ENCODE measurements at regions not wholly inside any gene's neighbourhood (a gene's known extent, or its start where the extent isn't known, plus 50 kb on each side); places are given as distances from the start of the nearest gene placed in this dataset.
A peak's percentile ranks its signal among the peaks of the same experiment; 100 is the strongest.

DNA sequence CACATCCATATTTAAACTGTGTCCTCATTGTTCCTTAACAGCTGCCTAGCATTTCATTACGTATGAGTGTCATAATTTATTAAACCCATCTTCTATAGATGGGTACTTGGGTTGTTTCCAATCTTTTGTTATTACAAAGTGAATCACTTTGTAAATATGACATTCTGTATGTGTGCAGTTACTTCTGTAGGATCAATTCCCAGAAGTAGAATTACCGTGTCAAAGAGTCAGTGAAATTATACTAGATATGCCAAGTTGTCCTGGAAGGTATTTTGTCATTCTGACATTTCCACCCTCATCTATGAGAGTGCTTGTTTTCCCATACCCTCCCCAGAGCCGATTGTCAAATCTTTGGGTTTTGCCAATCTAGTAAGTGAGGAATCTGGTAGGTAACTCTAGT, 194.5 kb upstream of the APCDD1 start:
- no peak overlapping the region for H3K4me3 ChIP-seq (ENCODE audit: low read depth, low read length)
- DNase-seq (ENCODE audit: low read depth): no peak
- TF ChIP-seq, protein P1, sequence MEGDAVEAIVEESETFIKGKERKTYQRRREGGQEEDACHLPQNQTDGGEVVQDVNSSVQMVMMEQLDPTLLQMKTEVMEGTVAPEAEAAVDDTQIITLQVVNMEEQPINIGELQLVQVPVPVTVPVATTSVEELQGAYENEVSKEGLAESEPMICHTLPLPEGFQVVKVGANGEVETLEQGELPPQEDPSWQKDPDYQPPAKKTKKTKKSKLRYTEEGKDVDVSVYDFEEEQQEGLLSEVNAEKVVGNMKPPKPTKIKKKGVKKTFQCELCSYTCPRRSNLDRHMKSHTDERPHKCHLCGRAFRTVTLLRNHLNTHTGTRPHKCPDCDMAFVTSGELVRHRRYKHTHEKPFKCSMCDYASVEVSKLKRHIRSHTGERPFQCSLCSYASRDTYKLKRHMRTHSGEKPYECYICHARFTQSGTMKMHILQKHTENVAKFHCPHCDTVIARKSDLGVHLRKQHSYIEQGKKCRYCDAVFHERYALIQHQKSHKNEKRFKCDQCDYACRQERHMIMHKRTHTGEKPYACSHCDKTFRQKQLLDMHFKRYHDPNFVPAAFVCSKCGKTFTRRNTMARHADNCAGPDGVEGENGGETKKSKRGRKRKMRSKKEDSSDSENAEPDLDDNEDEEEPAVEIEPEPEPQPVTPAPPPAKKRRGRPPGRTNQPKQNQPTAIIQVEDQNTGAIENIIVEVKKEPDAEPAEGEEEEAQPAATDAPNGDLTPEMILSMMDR (IDR thresholded peaks at IDR 0.05; ENCODE audit: insufficient read depth, low read depth, low read length): no peak

DNA sequence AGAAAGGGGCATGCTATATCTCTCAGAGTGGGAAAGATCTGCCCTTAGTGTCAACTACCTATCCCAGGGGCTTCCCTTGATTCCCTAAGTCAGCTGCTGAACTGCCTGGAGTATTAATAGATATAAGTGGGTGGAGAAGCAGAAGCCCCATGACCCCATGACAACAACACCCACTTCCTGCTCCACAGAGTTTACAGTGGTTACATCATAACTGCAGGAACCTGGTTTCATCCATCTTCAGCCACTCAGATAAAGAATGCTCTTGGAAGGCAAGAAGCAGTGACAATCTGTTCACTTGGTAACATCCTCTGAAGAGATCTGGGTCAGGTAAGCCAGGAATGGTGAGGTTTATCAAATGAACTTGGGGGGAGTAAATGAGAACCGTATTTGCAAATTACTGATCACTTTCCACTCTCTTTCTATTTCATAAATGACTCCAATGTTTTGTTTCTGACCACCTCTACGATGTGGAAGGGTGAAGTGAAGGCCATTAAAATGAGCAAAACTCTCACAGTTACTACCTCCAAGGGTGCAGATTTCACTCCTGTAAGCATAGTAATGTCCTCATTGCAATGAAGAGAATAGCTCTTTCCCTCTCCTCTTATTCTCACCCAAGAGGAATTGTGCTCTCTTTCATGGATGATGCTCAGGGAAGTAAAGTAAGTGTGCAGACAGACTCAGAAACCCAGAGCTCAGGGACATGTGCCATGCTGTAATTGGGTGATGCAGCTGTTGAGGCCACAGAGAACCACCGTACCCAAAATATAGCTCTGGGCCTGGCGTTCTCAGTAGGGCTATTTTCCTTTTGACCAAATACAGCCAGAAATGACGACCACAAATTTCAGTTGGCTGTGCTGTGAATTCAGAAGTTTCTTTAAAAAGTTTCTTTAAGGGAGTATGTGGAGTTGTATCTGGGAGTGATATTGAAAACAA, 192.8 kb upstream of the APCDD1 start:
- H3K4me3 ChIP-seq (ENCODE audit: low read depth, low read length): no peak overlapping the region
- DNase-seq (ENCODE audit: low read depth): peak; percentile 35
- TF ChIP-seq, protein P1 (IDR thresholded peaks at IDR 0.05; ENCODE audit: insufficient read depth, low read depth, low read length): no peak

DNA sequence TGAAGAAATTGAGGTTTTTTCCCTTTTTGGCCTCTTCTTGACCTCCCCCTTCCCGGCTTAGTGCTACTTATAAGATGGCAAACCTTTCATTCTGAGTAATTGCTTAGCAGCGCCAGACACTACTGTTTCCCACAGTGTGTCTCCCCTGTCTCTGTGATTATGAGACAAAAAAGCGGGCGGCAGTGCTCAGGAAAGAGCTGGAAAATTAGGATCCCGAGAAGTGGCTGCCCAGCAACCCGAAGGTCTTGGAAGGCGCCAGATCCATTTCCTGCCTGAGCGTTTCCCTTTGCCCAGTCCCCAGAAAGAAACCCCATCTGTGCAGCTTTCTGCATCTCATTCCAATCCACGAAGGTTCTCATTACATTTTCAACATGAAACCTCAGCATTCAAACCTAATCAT, 191.9 kb upstream of the APCDD1 start:
- TF ChIP-seq, protein P1 (IDR thresholded peaks at IDR 0.05; ENCODE audit: insufficient read depth, low read depth, low read length): no peak
- H3K4me3 ChIP-seq (ENCODE audit: low read depth, low read length): no peak overlapping the region
- DNase-seq (ENCODE audit: low read depth): no peak

DNA sequence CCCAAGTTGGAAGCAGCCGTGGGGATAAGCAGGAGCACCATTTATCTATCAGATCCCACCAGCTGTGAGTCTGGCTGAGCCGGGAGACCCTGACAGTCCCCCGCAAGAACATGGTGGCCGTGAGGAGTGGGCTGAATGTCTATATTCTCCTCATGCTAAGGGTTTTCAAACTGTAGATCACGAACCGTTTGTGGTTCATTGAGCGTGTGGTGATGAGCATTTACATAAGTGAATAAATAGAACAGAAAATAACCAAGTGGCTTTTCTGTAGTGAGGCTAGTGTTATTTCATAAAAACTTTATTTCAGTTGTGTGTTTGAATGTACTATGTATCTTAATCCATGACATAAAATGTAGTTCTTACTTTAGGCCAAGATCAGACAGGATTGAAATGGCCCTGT, 190.2 kb upstream of the APCDD1 start:
- TF ChIP-seq, protein P1 (IDR thresholded peaks at IDR 0.05; ENCODE audit: insufficient read depth, low read depth, low read length): no peak
- H3K4me3 ChIP-seq (ENCODE audit: low read depth, low read length): no peak overlapping the region
- DNase-seq (ENCODE audit: low read depth): no peak

DNA sequence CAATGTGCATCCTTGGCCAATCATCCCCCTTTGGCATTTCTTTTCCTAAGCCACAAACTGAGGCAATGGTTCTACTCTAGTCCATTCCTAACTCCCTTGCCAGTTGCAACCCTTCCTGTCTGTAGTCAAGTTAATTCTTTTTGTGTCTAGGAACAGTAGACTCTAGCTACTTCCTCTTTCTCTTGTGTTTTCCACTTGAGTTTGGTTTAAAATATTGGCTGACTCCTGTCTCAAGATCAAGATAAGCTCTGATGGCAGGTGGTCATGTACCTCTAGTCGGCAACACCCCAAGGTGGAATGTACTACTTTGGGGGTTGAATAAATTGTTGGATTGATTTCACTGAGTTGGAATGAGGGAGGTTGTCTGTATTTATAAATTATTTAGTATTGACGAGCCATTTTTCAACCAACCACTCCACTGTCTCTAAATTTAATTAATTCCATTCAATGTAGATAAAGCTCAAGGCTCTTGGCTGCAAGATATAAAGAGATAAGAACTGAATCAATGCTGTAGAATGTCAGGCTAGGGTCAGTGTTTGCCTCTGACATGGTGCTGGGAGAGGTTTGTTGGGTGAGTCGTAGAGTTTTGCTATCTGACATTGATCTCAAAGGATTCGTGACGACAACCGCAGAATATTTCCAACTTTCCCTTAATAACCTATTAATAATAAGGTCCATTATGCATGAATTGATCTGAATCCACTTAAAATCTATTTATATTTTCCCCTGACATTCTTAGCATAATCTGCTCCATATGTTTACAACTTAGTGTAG, 188.7 kb upstream of the APCDD1 start:
- H3K4me3 ChIP-seq (ENCODE audit: low read depth, low read length): no peak overlapping the region
- no peak for DNase-seq (ENCODE audit: low read depth)
- TF ChIP-seq, protein P1 (IDR thresholded peaks at IDR 0.05; ENCODE audit: insufficient read depth, low read depth, low read length): no peak

DNA sequence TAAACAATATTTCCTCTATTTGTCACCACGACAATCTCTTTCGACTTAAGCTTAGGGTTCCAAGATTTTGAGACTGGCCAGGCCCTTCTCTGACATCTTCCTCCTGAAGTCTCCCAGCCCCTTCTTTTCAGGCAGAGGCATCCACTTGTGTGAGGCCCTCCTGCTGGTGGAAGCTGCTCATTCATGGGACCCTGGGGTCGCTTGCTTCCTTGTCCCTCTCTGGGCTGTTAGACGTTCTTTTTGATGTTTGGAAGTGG, 188.2 kb upstream of the APCDD1 start:
- no peak overlapping the region for H3K4me3 ChIP-seq (ENCODE audit: low read depth, low read length)
- TF ChIP-seq, protein P1 (IDR thresholded peaks at IDR 0.05; ENCODE audit: insufficient read depth, low read depth, low read length): no peak
- peak; percentile 60 for DNase-seq (ENCODE audit: low read depth)
